ENCODE measurements at regions not wholly inside any gene's neighbourhood (a gene's known extent, or its start where the extent isn't known, plus 50 kb on each side); places are given as distances from the start of the nearest gene placed in this dataset.

DNA sequence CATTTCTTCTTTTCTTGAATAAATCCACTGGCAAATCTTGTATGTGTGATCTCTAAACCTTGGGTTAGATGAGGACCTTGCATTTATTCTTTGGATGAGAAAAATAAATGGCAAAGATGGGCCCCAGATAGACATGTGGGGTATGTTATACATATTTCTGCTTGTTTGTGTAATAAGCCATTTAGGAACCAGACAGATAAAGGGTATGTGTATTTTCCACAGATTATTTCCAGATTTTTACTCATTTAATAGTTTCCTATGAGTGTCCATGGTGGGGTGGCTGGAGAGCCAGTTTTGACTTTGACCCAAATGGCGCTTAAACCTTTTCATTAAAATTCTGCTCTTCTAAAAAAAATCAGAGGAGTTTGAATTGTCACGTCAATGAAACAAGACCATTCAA, 102.8 kb downstream of the MYCN start:
- DNase-seq, result no peak

DNA sequence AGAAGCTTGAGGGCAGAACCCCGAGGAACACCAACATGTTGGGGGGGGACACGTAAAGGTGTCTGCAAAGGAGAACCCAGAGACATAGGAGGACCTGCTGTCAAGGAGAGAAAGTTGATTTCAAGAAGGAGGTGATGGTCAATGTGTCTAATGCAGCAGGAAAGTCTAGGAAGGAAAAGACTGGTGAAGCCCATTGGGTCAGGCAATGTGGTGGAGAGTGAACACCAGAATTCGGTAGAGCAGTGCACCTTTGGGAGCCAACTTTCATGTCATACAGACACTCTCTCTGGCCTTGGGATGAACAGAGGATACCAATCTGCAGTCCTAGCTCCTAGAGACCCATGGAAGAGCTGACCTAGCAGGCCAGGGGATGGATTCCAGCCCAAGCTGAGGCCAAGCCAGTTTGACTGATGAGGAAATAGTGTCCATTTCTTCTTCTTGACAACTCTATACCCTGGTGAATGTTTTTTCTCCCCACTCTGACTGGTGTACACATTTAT, 101.9 kb downstream of the MYCN start:
- DNase-seq, result no peak

DNA sequence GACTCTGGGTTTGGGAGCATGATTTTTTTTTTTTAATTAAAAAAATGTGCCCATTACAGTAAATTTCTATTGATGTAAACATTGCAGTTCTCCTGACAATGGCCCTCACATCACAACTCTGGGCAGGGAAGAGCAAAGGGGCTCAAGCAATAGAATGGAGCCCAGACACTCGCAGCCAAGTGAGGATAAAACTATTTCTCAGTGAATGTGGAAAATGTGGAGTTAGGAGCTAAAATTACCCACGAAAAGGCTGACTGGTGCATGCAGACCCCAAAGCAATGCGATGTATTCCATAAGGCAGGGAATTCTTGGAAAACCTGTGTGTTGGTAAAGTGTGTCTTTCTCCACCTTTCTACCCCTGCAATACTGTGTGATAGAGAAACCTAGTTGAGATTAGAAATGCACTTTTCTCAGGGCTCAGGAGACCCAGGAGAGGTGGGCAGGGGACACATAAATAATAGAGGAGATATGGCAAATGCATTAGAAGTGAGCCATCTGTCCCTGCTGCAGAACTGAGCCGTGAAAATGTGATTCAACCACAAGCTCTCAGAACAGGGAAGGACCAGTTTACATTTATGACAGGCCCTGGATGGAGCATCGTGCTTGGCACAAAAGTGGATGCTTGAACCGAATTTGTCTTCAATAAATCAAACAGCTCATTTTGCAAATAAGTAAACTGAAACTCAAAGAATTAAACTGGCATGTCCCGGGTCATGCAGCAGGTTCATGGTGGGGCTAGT, 100.1 kb downstream of the MYCN start:
- DNase-seq, result no peak

DNA sequence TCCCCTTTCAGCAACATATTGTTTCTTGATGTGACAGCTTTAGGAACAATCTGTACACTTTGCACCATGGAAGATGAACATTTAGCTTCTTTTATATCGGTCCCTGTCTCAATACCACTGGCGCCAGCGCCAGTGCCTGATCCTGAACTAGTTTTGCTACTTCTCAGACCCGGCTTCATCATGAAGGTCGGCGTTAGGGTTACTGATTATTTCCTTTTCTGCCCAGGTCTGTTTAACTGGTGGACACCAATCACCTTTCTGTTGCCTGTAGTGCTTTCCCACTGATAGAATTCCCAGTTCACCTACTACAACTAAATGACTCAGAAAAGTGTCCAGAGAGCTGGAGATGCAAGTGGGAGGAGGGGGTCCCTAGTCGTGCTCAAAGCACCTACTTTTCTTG, 99.5 kb downstream of the MYCN start:
- no peak for DNase-seq

DNA sequence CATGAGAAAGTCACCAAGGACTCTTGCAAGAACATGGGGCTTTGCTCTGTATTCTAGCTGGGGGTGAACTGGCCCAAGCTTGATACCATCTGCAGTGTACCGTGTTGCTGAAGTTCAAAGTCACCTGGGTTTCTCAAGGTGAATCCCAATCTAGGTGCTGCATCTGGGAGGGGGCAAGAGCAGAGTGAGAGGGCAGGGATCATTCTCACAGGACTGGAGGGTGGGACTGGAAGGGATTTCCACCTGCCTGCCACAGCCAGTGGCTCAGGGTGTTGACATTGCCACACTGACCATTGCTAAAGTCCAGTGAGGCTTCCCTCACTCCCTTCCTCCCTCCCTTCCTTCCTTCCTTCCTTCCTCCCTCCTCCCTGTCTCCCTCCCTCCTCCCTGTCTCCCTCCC, 98.7 kb downstream of the MYCN start:
- DNase-seq, result no peak

DNA sequence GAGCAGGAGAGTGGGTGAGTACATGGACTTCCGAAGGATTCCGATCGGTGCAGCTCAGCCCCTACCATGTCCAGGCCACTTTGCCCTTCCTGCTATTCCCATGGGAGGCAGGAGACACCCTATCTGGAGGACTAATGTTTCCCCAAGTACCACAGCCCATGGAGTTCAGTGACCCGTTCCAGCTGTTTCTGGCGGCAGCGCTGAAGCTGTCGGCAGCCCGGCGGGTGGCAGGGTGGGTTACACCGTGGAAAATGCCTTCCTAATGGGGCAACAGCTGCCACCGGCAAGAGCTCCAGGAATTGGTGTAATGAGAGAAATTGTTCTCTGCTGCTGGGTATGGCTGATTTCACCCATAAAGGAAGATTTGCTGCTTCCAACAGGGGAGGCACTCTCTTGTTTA, 98.3 kb downstream of the MYCN start:
- DNase-seq, result peak; percentile 33

DNA sequence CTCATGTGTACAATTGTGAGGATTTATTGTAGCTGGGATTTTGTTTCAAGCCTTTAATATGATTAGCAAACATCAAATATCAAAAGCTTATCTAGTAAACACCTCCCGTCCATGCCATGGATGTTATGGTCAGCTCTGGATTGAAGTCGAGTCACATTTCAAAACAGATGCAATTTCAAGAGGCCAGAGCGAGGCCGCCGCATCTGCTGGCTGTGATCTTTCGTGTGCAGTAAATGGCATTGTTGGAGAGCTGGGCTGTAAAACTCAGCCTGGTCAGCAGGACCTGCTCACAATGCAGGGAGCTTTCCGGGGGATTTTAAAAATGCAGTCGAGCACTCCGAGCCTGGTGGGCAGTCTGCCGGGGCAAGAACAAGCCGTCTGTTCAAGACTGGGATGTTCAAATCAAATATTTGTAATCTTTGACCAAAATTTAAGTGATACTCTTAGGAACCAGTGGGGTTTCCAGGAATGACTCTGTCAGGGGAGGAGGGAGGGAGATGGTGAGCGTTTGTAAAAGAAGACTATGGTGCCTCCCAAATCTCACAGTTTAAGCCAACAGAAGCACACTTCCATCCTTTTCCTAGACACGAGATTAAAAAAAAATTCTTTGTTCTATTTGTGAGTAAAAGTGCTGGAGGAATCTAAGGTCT, 97.6 kb downstream of the MYCN start:
- DNase-seq, result no peak

DNA sequence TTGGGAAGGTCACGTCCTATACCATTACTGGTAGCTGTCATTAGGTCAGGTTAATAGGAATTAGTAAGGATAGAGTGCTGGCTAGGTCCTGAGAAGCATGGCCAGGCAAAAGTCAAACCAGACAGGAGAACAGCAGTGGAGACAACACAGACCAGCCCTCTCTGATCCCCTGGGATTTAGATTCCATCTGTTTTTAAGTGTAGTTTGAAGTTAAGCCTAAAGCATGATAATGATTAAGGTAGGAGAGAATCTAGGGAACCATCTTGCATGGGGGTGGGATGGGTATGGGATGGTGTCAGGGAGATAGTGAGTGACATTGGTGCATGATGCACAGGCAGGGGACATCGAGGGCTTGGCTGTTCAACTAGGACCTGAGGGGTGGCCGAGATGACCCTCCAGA, 96.6 kb downstream of the MYCN start:
- DNase-seq, result no peak

DNA sequence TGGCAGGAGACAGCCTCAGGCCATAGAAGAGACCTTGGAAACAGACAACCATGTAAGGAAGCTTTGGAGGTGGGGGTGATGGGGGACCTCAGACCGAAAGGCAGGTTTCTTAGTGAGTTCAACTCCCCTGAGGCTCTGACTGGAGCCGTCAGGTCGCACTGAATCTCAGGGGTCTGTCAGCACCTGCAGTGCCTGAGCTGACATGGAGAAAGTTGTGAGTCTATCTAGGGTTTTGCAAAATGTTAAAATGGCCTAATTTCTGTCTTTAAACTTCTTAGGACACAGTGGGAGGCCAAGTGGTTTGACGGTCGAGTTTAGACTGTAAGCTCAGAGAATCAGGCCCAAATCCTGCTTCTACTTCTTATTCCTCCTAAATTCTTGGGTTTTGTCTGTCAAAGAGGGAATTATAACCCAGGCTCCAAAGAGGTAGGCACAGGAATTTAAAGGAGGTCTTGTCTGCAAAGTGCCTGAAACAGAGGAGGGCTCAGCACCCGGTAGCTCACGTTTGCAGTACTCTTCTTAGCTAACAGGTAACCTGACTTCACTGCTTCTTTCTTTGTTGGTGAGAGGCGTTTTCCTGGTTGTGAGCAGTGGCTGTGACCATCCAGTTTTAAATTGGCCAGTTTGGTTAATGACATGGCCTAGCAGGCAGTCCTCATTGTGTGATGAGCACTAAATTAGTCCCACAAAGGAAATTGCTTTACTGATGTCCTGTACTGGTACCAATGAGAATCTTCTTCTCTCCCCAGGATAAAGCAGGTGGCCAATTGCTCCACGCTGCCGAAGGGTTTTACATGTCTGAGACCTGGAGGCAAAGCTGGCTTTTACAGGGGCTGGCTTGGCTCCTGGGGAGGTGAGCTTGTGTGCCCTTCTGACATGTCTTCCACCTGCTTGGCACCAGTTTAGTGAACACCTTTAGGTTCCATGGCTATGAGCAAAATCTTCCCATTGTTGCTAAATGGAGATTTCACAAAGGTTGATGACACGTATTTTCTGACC, 95.7 kb downstream of the MYCN start:
- DNase-seq, result no peak

DNA sequence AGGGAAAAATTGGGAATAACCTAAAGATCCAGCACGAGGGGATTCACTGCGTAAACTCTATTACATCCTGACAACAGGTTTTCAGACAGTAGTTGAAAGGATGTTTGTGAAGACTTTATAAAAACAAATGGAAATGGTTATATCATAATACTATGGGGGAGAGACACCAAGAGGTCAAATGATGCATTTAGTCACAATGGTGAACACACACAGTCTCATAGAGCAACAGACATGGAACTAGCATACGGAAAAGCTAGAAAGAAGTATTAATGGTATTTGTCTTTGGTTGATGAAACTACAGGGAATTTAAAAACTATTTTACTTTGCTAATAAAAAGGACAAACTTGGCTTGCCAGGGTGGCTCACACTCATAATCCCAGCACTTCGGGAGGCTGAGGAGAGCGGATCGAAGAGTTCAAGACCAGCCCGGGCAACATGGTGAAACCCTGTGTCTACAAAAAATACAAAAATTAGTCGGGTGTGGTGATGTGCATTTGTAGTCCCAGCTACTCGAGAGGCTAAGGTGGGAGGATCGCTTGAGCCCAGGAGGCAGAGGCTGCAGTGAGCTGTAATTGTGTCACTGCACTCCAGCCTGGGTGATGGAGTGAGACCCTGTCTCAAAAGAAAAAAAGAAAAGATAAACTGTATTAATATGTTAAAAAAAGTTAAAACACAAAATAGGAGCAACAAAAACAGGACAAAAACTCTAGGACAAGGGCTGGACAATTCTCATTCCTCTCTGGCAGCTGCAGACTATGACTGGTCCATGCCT, 94.8 kb downstream of the MYCN start:
- no peak for DNase-seq

DNA sequence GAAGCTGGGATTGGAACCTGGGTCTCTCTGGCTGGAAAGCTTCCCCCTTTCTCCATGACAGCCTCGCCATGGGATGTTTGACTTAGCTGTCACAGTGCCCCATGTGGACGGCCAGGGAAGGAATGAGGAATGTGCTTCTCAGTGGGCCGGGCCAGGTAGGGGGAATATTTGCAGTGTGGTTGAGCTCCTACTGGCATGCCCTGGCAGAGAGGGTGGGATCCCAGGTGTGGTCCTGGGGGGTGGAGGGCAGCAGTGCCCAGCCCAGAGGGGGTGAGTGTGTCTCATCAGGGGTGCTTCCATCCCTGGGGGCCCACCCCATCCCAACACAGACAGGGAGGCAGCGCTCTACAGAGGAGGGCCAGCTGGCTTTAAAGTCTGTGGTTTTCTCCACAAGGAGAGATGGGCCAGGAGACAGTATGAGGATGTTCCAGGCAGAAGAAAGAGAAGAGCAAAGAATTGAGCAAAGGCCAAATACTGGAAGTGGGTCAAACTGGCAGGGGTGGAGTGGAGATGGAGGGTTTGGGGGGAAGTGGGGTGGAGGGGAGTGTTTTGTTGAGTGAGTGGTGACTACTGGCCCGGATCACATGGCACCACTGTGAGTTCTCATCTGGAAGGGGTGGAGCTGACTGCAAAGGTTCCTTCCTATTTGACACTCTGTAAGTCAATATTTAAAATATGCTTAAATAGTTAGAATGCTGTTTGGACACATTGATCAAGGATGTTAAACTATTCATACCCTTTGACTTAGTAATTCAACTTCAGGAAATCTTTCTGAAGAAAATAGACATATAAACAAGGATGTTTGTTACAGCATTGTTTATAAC, 94.0 kb downstream of the MYCN start:
- DNase-seq, result no peak

DNA sequence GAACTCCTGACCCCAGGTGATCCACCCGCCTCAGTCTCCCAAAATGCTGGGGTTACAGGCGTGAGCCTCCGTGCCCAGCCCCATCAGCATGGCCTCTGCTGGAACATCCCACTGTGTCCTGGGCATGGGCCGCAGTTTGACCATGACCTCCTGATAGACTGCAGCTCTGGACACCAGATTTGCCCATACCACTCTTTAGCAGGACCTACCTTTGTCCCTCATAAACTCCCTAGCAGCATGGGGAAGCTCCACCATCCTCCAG, 92.6 kb downstream of the MYCN start:
- DNase-seq, result no peak

DNA sequence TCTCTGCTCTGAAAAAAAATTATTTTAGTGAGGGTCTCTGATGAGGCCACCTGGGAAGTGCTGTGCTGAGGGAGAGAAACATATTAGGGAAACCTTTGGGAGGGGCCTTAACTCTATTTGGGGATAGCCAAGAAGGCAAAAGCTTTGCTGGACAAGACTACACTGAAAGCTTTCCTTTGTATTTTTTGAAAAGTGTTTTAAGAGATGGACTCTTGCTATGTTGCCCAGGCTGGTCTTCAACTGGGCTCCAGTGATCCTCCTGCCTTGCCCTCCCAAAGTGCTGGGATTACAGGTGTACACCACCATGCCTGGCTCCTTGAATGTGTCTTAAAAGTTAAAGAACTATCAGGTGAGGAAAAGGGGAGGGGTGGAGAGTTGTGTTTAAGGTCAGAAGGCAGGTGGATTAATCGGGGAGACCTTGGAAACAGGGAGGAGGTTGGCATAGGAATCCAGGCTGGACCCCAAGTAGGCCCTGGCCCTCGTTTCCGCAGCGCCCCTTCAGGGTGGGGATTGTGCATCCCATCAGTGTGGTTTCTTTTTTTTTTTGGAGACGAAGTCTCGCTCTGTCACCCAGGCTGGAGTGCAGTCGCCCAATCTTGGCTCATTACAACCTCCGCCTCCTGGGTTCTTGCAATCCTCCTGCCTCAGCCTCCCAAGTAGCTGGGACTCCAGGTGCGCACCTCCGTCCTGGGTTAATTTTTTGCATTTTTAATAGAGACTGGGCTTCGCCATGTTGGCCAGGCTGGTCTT, 92.1 kb downstream of the MYCN start:
- no peak for DNase-seq

DNA sequence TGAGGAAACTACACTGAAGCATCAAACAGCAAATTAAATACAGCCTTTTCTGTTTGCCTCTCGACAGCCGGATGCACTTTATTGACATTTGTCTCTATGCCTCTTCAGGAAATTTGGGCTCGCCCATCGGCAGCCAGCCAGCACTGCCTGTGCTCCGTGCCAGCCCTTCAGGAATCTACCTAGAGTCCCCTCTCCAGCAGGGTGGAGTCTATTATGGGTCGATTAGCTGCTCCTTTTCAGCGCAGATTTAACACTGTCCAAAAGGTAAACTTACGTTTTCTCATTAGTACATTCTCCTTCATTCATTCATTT, 91.5 kb downstream of the MYCN start:
- DNase-seq, result no peak

DNA sequence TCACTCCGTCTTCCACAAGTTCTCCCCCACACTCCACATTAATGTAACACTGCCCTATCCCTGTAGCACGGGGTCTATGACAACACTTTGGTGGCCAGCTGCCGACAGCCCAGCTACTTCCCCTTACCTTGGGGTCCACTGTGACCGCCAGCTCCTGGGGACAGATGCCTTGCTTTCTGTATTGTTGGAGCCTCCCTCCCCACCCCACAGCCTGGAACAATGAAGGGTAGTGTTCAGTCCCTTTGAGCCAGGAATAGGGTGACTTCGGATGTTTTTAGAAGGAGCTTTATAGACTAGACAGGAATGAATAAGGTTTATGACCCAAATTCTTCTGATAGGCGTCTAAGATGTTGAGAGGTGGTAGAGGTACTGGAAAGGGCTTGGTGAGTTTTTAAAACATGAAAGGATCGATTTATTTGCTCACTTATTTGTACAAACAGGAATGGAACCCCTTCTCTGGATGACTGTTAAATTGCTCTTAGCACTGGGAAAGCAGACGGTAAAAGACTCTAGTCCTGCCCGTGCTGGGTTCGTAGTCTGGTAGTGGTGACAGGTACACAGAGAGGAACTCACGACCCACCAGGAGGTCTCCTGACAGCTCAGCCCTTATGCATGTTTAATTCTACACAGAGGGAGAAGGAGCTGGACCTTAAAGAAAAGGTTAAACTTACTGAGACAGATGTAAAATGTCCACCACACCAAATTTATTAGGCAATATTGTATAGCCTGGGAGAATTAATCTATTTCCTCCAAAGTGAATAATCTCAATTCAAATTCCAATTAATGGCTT, 90.9 kb downstream of the MYCN start:
- no peak for DNase-seq

DNA sequence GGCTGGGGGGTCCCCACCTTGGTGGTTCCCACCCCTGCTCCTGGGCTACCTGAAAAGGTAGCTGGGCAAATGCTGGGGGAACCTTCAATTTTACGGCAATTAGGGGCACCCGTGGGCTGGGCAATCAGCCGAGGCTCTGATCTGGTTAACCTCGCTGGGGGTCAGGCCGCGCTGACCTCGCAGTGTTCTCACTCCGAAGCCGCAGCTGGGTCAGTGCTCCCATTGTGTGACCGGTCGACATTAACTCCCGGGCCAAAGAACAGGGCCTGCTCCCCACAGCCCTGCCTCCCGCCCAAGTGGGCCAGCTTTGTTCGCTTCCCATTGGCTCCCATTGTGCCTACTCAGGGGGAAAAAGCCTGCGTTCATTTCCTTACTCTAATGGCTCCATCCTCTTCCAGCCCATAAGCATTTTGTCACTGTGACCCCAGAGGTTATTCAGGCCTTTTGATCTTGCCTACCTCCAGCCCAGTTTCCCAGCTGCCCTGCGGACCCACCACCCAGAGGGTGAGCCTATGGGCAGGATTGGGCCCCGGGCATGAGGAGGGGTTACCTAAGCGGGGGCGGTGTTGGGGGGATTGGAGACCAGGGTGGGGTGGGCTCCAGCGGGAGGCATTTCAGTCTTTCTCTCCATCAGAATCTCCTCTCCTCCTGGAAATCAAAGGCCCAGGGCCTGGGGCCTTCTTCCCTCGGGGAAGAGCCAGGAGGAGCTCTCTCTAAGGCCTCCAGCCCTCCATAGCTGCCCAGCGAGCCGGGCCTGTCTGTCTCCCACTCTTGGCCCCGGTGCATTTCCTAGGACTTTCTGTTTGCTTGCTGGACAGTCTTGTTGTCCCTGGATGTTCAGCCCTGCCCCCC, 90.1 kb downstream of the MYCN start:
- no peak for DNase-seq

DNA sequence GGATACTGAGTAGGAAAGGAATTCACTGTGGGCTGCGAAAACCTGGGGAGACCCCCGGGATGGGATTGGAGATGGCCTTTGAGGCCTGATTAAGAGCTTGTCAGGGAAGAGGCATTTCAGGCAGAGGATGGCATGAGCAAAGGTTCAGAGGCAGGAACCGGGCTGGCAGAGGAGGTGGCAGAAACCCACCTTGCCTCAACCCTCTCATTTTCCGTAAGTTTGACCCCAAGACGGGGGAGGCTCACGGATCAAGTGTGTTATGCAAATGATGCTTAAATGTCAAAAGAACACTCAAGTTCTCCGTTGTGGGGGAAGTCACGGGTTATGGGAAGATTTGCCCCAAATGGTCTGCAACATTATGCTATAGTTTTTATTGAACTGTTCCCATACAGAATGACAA, 88.3 kb downstream of the MYCN start:
- DNase-seq, result no peak

DNA sequence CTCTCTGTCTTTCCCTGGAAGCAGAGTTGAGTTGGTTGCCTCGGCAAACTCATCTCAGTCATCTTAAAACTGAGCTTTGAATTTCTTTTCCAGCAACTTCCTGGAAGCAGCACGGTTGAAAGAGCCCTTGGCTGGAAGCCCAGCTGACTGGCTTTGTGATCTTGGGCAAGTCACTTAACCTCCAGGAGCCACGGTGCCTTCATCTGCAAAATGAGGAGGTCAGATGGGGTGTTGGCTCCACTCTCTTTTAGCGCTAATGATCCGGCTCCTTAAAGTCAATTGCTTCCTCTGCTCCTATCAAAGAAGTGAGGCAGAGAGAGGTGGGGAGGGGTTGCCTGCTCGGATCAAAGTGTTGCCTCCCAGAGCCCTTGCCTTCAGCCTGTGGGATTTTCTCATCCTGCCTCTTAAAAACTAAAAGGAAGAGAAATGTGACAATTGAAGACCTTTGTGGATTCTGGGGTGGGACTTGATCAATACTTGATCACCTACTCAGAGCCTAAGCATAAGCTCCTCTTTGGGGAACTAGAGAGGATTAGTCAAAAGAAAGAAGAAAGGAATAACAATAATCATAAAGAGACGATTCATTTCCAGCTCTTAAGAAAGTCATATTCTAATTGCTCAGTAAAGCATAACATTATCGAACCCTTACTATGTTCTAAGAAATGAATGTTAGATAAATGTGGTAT, 86.6 kb downstream of the MYCN start:
- DNase-seq, result no peak

Data from hindlimb muscle (tissue), 1 donor.